ENCODE measurements at regions not wholly inside any gene's neighbourhood (a gene's known extent, or its start where the extent isn't known, plus 50 kb on each side); places are given as distances from the start of the nearest gene placed in this dataset.

DNA sequence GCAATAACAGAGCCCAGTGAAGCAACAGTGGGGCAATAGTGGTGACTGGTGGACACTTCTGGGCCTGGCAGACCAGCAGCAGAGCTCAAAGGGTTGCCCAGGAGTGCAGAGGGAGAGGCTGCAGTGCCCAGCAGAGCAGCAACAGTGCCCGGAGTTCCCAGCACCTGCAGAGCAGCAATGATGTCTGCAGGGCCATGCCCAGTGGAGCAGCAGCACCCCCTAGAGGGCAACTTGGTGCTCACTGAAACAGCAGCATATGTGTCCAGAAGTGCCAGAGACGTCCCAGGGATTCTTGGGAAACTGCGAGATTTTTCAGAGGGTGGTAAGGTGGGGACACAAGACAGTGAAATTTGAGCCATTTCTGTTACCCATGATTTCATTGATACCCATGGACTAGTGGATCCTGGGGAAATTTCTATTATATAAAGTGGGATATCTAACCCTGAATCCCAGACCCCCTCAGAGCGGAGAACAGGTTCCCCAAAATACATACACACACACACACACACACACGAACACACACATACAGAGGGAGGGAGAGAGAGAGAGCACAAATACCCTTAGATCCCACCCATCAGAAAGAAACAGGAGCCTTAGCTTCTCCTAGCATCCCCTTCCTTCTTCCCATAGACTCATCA is 156.9 kb upstream of the GJB5 start:
- Histone ChIP-seq H3K36me3 (no peaks in the 10 kb centered on the region), H3K27ac (no peak overlapping the region), H3K4me3 (no peak overlapping the region), H3K4me1 (no peaks in the 10 kb centered on the region), H3K9me3 (no peaks in the 10 kb centered on the region), H3K27me3 (no peaks in the 10 kb centered on the region)
- TF ChIP-seq, protein P1, sequence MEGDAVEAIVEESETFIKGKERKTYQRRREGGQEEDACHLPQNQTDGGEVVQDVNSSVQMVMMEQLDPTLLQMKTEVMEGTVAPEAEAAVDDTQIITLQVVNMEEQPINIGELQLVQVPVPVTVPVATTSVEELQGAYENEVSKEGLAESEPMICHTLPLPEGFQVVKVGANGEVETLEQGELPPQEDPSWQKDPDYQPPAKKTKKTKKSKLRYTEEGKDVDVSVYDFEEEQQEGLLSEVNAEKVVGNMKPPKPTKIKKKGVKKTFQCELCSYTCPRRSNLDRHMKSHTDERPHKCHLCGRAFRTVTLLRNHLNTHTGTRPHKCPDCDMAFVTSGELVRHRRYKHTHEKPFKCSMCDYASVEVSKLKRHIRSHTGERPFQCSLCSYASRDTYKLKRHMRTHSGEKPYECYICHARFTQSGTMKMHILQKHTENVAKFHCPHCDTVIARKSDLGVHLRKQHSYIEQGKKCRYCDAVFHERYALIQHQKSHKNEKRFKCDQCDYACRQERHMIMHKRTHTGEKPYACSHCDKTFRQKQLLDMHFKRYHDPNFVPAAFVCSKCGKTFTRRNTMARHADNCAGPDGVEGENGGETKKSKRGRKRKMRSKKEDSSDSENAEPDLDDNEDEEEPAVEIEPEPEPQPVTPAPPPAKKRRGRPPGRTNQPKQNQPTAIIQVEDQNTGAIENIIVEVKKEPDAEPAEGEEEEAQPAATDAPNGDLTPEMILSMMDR (IDR thresholded peaks at IDR 0.05), result peak; percentile 57 to 73 (median 70)
- no peak for TF ChIP-seq POLR2AphosphoS5 (IDR thresholded peaks at IDR 0.05)
- in situ Hi-C loops (cut with MboI; ENCODE audit: low pct_ligation_motif_present in 1 of 4, low pct_unique_long_range_greater_than_20kb in 1 of 4, low sequenced_read_pairs in 3 of 4) (no loop called here), intact Hi-C loops (cut with DNase I; ENCODE audit: low total_unique reads) (no loop called here)
- DNase-seq, result peak; percentile 75
- WGBS, 2 donors (ENCODE audit: low coverage in 1 of 2), result 26 to 33% methylated on average over 2 to 4 of the region's 5 CpGs

DNA sequence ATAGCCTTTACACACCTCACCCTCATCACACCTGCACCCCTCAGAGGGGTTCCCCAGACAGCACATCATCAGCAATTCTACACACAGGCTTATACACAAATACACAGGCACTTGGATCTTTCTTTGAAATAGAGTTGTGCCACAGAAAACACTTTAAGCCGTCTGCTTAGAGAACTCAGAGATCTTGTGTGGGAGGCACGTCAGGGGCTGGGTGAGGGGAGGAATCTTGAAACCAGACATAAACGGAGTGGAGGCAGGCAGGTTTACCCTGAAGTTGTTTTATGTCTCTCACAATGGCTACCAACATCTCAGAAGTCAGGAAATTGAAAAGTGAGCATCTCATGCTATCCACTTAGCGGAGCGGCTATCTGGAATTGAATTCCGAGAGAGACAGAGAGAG is 151.9 kb upstream of the GJB5 start:
- no peak for DNase-seq

DNA sequence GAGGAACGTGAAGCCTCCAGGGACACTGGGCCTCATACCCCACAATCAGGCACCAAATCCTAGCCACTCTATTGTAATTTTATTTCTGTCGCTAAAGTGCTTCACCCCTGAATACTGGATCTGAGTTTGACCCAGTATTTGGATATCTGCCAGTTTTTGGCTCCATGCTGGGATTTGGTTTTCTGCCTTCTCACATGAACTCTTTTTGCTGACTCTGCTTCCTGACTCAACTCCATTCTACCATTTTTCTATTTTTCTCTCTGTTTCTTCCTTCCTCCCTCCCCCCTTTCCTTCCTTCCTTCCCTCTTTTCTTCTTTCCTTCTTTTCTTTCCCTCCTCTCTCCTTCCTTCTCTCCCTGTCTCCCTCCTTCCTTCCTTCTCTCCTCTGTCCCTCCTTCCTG is 151.3 kb upstream of the GJB5 start:
- WGBS, 2 donors (ENCODE audit: low coverage in 1 of 2), result 62% methylated on average over 2 of the region's 2 CpGs; no CpG with 5 or more reads in 1 of the 2 donors
- in situ Hi-C loops (cut with MboI; ENCODE audit: low pct_ligation_motif_present in 1 of 4, low pct_unique_long_range_greater_than_20kb in 1 of 4, low sequenced_read_pairs in 3 of 4) (no loop called here), intact Hi-C loops (cut with DNase I; ENCODE audit: low total_unique reads) (no loop called here)
- no peak for DNase-seq
- peaks cover 4% of the 10 kb centered on the region for H3K27me3 ChIP-seq
- H3K4me1 ChIP-seq, result no peaks in the 10 kb centered on the region
- H3K27ac ChIP-seq, result no peak overlapping the region
- H3K4me3 ChIP-seq, result no peak overlapping the region
- no peaks in the 10 kb centered on the region for H3K36me3 ChIP-seq
- TF ChIP-seq EP300 (IDR thresholded peaks at IDR 0.05; ENCODE audit: low read depth) (no peak), POLR2A (IDR thresholded peaks at IDR 0.05) (no peak), POLR2AphosphoS5 (IDR thresholded peaks at IDR 0.05) (no peak)
- TF ChIP-seq, protein P1 (IDR thresholded peaks at IDR 0.05), result no peak
- H3K9me3 ChIP-seq, result no peaks in the 10 kb centered on the region

More for the DNA sequence above, 151.9 kb upstream of the GJB5 start:
- H3K27me3 ChIP-seq, result peaks cover 4% of the 10 kb centered on the region
- H3K36me3 ChIP-seq, result no peaks in the 10 kb centered on the region
- no peaks in the 10 kb centered on the region for H3K9me3 ChIP-seq
- intact Hi-C loops (cut with DNase I; ENCODE audit: low total_unique reads) (no loop called here), in situ Hi-C loops (cut with MboI; ENCODE audit: low pct_ligation_motif_present in 1 of 4, low pct_unique_long_range_greater_than_20kb in 1 of 4, low sequenced_read_pairs in 3 of 4) (no loop called here)
- TF ChIP-seq POLR2AphosphoS5 (IDR thresholded peaks at IDR 0.05), result no peak
- TF ChIP-seq EP300 (IDR thresholded peaks at IDR 0.05; ENCODE audit: low read depth), result no peak
- TF ChIP-seq, protein P1 (IDR thresholded peaks at IDR 0.05), result no peak
- TF ChIP-seq POLR2A (IDR thresholded peaks at IDR 0.05), result no peak
- H3K27ac ChIP-seq, result no peak overlapping the region
- H3K4me1 ChIP-seq, result no peaks in the 10 kb centered on the region
- H3K4me3 ChIP-seq, result no peak overlapping the region
- WGBS, 2 donors (ENCODE audit: low coverage in 1 of 2), result 68% methylated on average over 6 of the region's 6 CpGs; no CpG with 5 or more reads in 1 of the 2 donors

DNA sequence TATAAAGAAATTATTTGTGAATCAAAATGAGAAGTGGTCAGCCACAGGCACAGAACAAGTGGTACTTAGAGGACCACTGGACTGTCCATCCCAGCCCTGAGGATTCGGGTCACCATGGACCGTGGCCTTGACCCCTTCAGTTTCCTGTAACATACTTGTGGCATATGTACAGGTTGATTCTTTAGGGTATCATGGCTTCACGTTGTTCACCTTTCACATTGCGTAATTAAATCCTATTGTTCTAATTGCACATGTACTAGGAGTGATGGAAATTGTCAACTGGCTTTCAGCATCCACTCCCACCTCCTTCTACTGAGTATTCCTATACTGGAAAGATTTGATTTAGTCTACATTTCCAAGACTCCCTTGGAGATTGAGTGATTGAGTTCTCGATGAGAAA is 148.3 kb upstream of the GJB5 start:
- H3K36me3 ChIP-seq, result no peaks in the 10 kb centered on the region
- TF ChIP-seq, protein P1 (IDR thresholded peaks at IDR 0.05), result no peak
- TF ChIP-seq POLR2A (IDR thresholded peaks at IDR 0.05) (no peak), EP300 (IDR thresholded peaks at IDR 0.05; ENCODE audit: low read depth) (no peak), POLR2AphosphoS5 (IDR thresholded peaks at IDR 0.05) (no peak)
- H3K9me3 ChIP-seq, result no peaks in the 10 kb centered on the region
- peaks cover 4% of the 10 kb centered on the region for H3K27me3 ChIP-seq
- 71 to 80% methylated on average over 3 to 5 of the region's 5 CpGs for WGBS, 2 donors (ENCODE audit: low coverage in 1 of 2)
- intact Hi-C loops (cut with DNase I; ENCODE audit: low total_unique reads), result no loop called here
- DNase-seq, result no peak
- no peaks in the 10 kb centered on the region for H3K4me1 ChIP-seq
- in situ Hi-C loops (cut with MboI; ENCODE audit: low pct_ligation_motif_present in 1 of 4, low pct_unique_long_range_greater_than_20kb in 1 of 4, low sequenced_read_pairs in 3 of 4), result no loop called here
- H3K27ac ChIP-seq, result no peak overlapping the region
- H3K4me3 ChIP-seq, result no peak overlapping the region
